CD14-positive monocyte (primary cell): ENCODE measurements at regions not wholly inside any gene's neighbourhood (a gene's known extent, or its start where the extent isn't known, plus 50 kb on each side); places are given as distances from the start of the nearest gene placed in this dataset.

Experiments used
- DNase-seq, 3 donors: peaks; one replicate each; pipeline ENCODE4 v3.0.0-alpha.2; 2011 to 2022
- H2AFZ ChIP-seq: 2 replicates; pipeline ENCODE4 v1.6.0; 2012; ENCODE audit warnings: mild to moderate bottlenecking, low read depth, low read length, inconsistent platforms; ENCODE audit not compliant: insufficient read depth, poor library complexity, severe bottlenecking
- H3K27ac ChIP-seq, 2 donors: 1 replicate in 1 of 2; 2 replicates in 1 of 2; pipeline ENCODE4 v1.5.1; 2012 to 2013; ENCODE audit warnings: low read length in 2 of 2, control low read depth in 1 of 2, inconsistent platforms in 1 of 2, low read depth in 1 of 2, mild to moderate bottlenecking in 1 of 2
- H3K27me3 ChIP-seq, 2 donors: one replicate each; pipeline versions ENCODE4 v1.6.0 to v1.6.1; 2011 to 2013; ENCODE audit warnings: low read length in 2 of 2; ENCODE audit not compliant: control insufficient read depth in 2 of 2, insufficient read depth in 2 of 2
- H3K36me3 ChIP-seq, 2 donors: replicated peaks in 1 of 2; 1 replicate in 1 of 2; 2 replicates in 1 of 2; pipeline versions ENCODE4 v1.5.1 to v1.6.1; 2012 to 2013; ENCODE audit warnings: low read length in 2 of 2, control low read depth in 1 of 2, inconsistent platforms in 1 of 2, mild to moderate bottlenecking in 1 of 2; ENCODE audit not compliant: insufficient read depth in 2 of 2, control insufficient read depth in 1 of 2
- H3K4me1 ChIP-seq, 2 donors: 1 replicate in 1 of 2; 2 replicates in 1 of 2; pipeline versions ENCODE4 v1.5.1 to v1.6.1; 2012 to 2013; ENCODE audit warnings: low read length in 2 of 2, control low read depth in 1 of 2, inconsistent platforms in 1 of 2, mild to moderate bottlenecking in 1 of 2, moderate library complexity in 1 of 2; ENCODE audit not compliant: insufficient read depth in 2 of 2, control insufficient read depth in 1 of 2
- H3K4me2 ChIP-seq: replicated peaks from 2 replicates; pipeline ENCODE3; 2012; ENCODE audit warnings: low read length, moderate library complexity, mild to moderate bottlenecking; ENCODE audit not compliant: poor library complexity, severe bottlenecking; ENCODE audit errors: extremely low read depth
- H3K4me3 ChIP-seq, 3 experiments: fragments of 200-600 bp in 1 of 3; sonication (generic) in 1 of 3; replicated peaks in 1 of 3; 1 replicate in 2 of 3; 2 replicates in 1 of 3; pipeline ENCODE4 v1.5.1; 2011 to 2013; ENCODE audit warnings: low read length in 3 of 3, mild to moderate bottlenecking in 3 of 3, control low read depth in 2 of 3, low read depth in 2 of 3, inconsistent platforms in 1 of 3, moderate library complexity in 1 of 3
- H3K79me2 ChIP-seq: 2 replicates; pipeline ENCODE4 v1.6.0; 2012; ENCODE audit warnings: mild to moderate bottlenecking, control low read depth, inconsistent platforms, low read length, moderate library complexity; ENCODE audit not compliant: insufficient read depth
- H3K9ac ChIP-seq: 2 replicates; pipeline ENCODE4 v1.6.0; 2017; ENCODE audit warnings: low read length, mild to moderate bottlenecking; ENCODE audit not compliant: insufficient read depth, poor library complexity, severe bottlenecking
- H3K9me3 ChIP-seq, 2 donors: replicated peaks in 1 of 2; 1 replicate in 1 of 2; 2 replicates in 1 of 2; pipeline versions ENCODE4 v1.5.1 to v1.6.1; 2012 to 2013; ENCODE audit warnings: low read length in 2 of 2, control low read depth in 1 of 2; ENCODE audit not compliant: control insufficient read depth in 1 of 2, insufficient read depth in 1 of 2
- H4K20me1 ChIP-seq: 2 replicates; pipeline ENCODE4 v1.6.0; 2012; ENCODE audit warnings: mild to moderate bottlenecking, low read length, control low read depth, moderate library complexity; ENCODE audit not compliant: insufficient read depth
- H3K27ac Mint-ChIP-seq, 7 donors: one replicate each; pipeline ENCODE4 v1.8.0; 2020; ENCODE audit warnings: mild to moderate bottlenecking in 7 of 7, mixed read lengths in 7 of 7, moderate library complexity in 6 of 7, inconsistent platforms in 2 of 7
- H3K27me3 Mint-ChIP-seq, 3 donors: one replicate each; pipeline ENCODE4 v1.8.0; 2021 to 2022; ENCODE audit warnings: low read depth in 3 of 3, mild to moderate bottlenecking in 3 of 3, mixed read lengths in 3 of 3, moderate library complexity in 3 of 3, inconsistent platforms in 1 of 3
- H3K36me3 Mint-ChIP-seq, 2 donors: one replicate each; pipeline ENCODE4 v1.8.0; 2020; ENCODE audit warnings: mixed read lengths in 2 of 2, inconsistent platforms in 1 of 2, mild to moderate bottlenecking in 1 of 2
- H3K4me1 Mint-ChIP-seq: one replicate; pipeline ENCODE4 v1.8.0; 2020; ENCODE audit warnings: mild to moderate bottlenecking, mixed read lengths
- H3K4me3 Mint-ChIP-seq, 2 donors: one replicate each; pipeline ENCODE4 v1.8.0; 2020; ENCODE audit warnings: mild to moderate bottlenecking in 2 of 2, mixed read lengths in 2 of 2, moderate library complexity in 1 of 2
- H3K9me3 Mint-ChIP-seq, 7 donors: one replicate each; pipeline ENCODE4 v1.8.0; 2020 to 2022; ENCODE audit warnings: mixed read lengths in 7 of 7, mild to moderate bottlenecking in 6 of 7, moderate library complexity in 6 of 7, inconsistent platforms in 2 of 7
- CTCF ChIP-seq: fragments of 200-600 bp; IDR thresholded peaks from one replicate; pipeline ENCODE4 v1.8.0; 2022; ENCODE audit warnings: antibody characterized with exemption, mild to moderate bottlenecking
- WGBS: methylation state at CpG from one replicate; pipeline ENCODE4 v1.1.5; 2013; ENCODE audit warnings: missing lambda C conversion rate; ENCODE audit not compliant: insufficient coverage; 5-methylcytosine and 5-hydroxymethylcytosine counted together
- intact Hi-C, 2 donors: fragments of 100-400 bp; cut with micrococcal nuclease; formaldehyde crosslinking; loops; one replicate each; pipeline versions ENCODE4 v1.15.0 to v1.15.1; 2023

- Histone ChIP-seq H3K27ac (no peak overlapping the region), H3K4me1 (no peaks in the 10 kb centered on the region), H3K27me3 (no peaks in the 10 kb centered on the region), H3K4me3 (no peak overlapping the region), H3K9ac (no peak overlapping the region), H3K4me2 (no peak overlapping the region), H4K20me1 (no peaks in the 10 kb centered on the region), H3K9me3 (no peaks in the 10 kb centered on the region), H3K36me3 (no peaks in the 10 kb centered on the region), H2AFZ (no peak overlapping the region), H3K79me2 (no peaks in the 10 kb centered on the region)
- peaks cover 0 to 1% (median 0%) of the 10 kb centered on the region in 7 donors for H3K9me3 Mint-ChIP-seq
- H3K27ac Mint-ChIP-seq, result peak overlapping the region in 1 of 7 donors; percentile 10
- DNase-seq, result no peak
- peaks cover 0 to 6% (median 3%) of the 10 kb centered on the region in 3 donors for H3K27me3 Mint-ChIP-seq
- WGBS, result 94% methylated on average over 30 of the region's 38 CpGs
- intact Hi-C loops, result no loop called here
- no peak for TF ChIP-seq CTCF
- H3K4me3 Mint-ChIP-seq, result no peak overlapping the region
- H3K4me1 Mint-ChIP-seq, result no peaks in the 10 kb centered on the region
- H3K36me3 Mint-ChIP-seq, result no peaks in the 10 kb centered on the region
Measured at GRCh38 chr22:48944751-48945620, 882.7 kb downstream of the BRD1 start.

- no peak overlapping the region for H3K9ac ChIP-seq
- no peaks in the 10 kb centered on the region for H3K4me1 ChIP-seq
- H3K4me3 ChIP-seq, result no peak overlapping the region
- H3K4me2 ChIP-seq, result no peak overlapping the region
- no peaks in the 10 kb centered on the region for H3K36me3 ChIP-seq
- no peak overlapping the region for H3K27ac ChIP-seq
- no peaks in the 10 kb centered on the region for H3K4me1 Mint-ChIP-seq
- intact Hi-C loops, result no loop called here
- H3K36me3 Mint-ChIP-seq, result no peaks in the 10 kb centered on the region
- TF ChIP-seq CTCF, result no peak
- H3K27ac Mint-ChIP-seq, result no peak overlapping the region
- H4K20me1 ChIP-seq, result no peaks in the 10 kb centered on the region
- peaks cover 0 to 1% (median 0%) of the 10 kb centered on the region in 7 donors for H3K9me3 Mint-ChIP-seq
- no peak overlapping the region for H2AFZ ChIP-seq
- H3K4me3 Mint-ChIP-seq, result no peak overlapping the region
- H3K79me2 ChIP-seq, result no peaks in the 10 kb centered on the region
- H3K9me3 ChIP-seq, result no peaks in the 10 kb centered on the region
- H3K27me3 Mint-ChIP-seq, result peaks cover 1 to 7% (median 3%) of the 10 kb centered on the region in 3 donors
- 87% methylated on average over 5 of the region's 5 CpGs for WGBS
- H3K27me3 ChIP-seq, result no peaks in the 10 kb centered on the region
- DNase-seq, result no peak
Measured at GRCh38 chr22:48944433-48944750, 883.3 kb downstream of the BRD1 start.
